Central memory CD8-positive, alpha-beta T cell (primary cell): ENCODE measurements at regions not wholly inside any gene's neighbourhood (a gene's known extent, or its start where the extent isn't known, plus 50 kb on each side); places are given as distances from the start of the nearest gene placed in this dataset.

Experiments used
- ATAC-seq: fragments of 150-1000 bp; cut with Tn5 transposase; replicated peaks from 2 replicates; pipeline ENCODE4 v1.10.0; 2022; ENCODE audit warnings: mild to moderate bottlenecking, moderate FRiP score, moderate number of reproducible peaks; ENCODE audit not compliant: poor library complexity, severe bottlenecking; ENCODE audit errors: extremely low read depth
- DNase-seq, 2 donors: peaks; one replicate each; pipeline ENCODE4 v3.0.0; 2021; ENCODE audit warnings: low spot score in 2 of 2
- H3K27ac Mint-ChIP-seq: one replicate; pipeline ENCODE4 v1.8.0; 2022; ENCODE audit warnings: low read depth, mild to moderate bottlenecking, moderate library complexity, mixed read lengths
- H3K27me3 Mint-ChIP-seq: one replicate; pipeline ENCODE4 v1.8.0; 2022; ENCODE audit warnings: mixed read lengths
- H3K36me3 Mint-ChIP-seq: one replicate; pipeline ENCODE4 v1.8.0; 2022; ENCODE audit warnings: mild to moderate bottlenecking, moderate library complexity, mixed read lengths; ENCODE audit not compliant: insufficient read depth
- H3K4me1 Mint-ChIP-seq: one replicate; pipeline ENCODE4 v1.8.0; 2022; ENCODE audit warnings: mixed read lengths
- H3K4me3 Mint-ChIP-seq: one replicate; pipeline ENCODE4 v1.8.0; 2022; ENCODE audit warnings: mild to moderate bottlenecking, moderate library complexity, mixed read lengths
- H3K9me3 Mint-ChIP-seq: one replicate; pipeline ENCODE4 v1.8.0; 2022; ENCODE audit warnings: mixed read lengths

DNA sequence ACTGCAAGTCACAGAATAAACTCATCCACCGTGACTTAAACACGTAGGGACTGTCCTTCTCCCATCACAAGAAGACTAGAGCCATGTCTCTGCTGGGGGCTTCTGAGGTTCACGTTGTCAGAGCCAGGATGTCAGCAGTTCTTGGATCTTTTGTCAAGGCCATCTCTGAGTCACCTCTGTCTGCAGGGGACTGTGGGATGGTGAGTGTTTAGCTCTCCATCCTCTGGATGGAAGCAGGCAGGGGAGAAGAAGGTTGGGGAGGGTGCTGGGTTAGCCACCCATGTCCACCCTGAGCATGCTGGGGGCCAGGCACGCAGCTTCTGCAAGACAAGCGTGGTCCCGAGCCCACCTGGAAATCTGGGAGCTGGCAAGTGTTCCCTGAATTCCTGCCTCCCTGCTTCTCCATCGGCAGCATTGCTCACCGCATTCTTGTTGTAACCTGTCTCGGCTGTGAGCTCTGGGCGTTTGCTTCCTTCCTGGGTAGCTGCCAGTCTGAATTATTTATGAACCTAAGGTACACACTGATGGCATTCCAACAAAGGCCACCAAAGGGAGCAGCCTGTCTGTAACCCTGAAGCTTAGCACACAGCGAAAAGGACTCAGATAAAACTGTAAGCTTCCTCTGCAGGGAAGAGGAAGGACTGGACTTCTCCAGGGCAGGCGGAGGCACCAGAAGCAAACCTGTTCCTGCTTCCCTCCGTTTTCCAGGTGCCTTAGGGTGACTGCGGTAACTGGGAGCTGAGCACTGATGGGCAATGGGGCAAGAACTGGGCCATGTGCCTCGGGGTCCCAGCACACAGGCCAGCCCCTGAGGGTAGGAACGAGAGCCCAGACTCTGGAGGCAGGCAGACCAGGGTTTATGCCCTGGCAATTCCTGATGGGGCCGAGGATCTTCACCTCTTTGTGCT lies 88.6 kb downstream of the RIPK4 start:
- Mint-ChIP-seq H3K4me1 (no peaks in the 10 kb centered on the region), H3K9me3 (no peaks in the 10 kb centered on the region), H3K36me3 (no peaks in the 10 kb centered on the region), H3K27ac (no peak overlapping the region), H3K4me3 (no peak overlapping the region), H3K27me3 (peaks cover 61% of the 10 kb centered on the region)
- no peak for ATAC-seq
- DNase-seq: no peak

DNA sequence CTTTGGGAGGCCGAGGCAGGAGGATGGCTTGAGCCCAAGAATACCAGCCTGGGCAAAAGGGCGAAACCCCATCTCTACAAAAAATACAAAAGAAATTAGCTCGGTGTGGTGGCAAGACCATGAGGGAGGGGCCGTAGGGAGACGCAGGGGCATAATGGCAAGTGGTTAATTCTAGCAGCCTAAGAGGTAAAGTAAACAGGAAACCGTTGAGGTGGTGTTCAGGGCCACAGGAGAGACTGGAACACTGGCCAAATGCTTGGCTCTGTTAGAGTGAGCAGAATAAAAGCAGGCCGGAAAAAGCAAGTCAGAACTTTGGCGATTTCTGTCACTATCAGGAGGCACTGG lies 89.2 kb downstream of the RIPK4 start:
- Mint-ChIP-seq H3K4me3 (no peak overlapping the region), H3K36me3 (no peaks in the 10 kb centered on the region), H3K9me3 (no peaks in the 10 kb centered on the region), H3K27ac (no peak overlapping the region), H3K4me1 (no peaks in the 10 kb centered on the region), H3K27me3 (peaks cover 55% of the 10 kb centered on the region)
- ATAC-seq (no peak), DNase-seq (no peak)

DNA sequence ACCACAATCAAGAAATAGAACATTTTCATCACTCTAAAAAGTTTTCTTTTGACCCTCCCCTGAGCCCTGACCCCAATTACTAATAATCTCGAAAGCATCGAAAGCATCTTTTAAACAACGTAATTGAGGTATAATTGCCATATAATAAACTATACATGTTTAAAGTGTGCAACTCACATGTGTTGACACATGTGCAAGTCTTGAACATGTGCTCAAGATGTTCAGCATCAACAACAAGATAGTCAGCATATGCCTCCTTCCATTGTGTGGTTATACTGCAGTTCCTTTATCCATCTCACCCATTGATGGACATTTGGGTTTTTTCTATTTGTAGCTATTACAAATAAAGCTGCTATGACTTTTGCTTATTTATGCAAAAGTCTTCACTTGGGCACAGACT lies 90.7 kb downstream of the RIPK4 start:
- H3K9me3 Mint-ChIP-seq: no peaks in the 10 kb centered on the region
- ATAC-seq (no peak), DNase-seq (no peak)
- no peak overlapping the region for H3K4me3 Mint-ChIP-seq
- peaks cover 40% of the 10 kb centered on the region for H3K27me3 Mint-ChIP-seq
- no peak overlapping the region for H3K27ac Mint-ChIP-seq
- H3K4me1 Mint-ChIP-seq: peaks cover 7% of the 10 kb centered on the region
- peaks cover 1% of the 10 kb centered on the region for H3K36me3 Mint-ChIP-seq

DNA sequence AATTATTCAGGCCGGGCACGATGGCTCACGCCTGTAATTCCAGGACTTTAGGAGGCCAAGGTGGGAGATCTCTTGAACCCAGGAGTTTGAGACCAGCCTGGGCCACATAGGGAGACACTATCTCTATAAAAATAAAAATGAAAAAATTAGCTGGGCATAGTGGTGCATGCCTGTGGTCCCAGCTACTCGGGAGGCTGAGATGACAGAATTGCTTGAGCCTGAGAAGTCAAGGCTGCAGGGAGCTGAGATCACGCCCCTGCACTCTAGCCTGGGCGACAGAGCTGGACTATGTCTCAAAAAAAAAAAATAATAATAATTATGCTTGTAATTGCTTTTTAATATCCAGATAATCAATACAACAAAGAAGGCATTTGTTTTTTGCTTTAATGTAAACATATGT lies 91.3 kb downstream of the RIPK4 start:
- Mint-ChIP-seq H3K36me3 (peaks cover 1% of the 10 kb centered on the region), H3K4me3 (no peak overlapping the region), H3K27ac (no peak overlapping the region), H3K27me3 (peaks cover 35% of the 10 kb centered on the region), H3K4me1 (peaks cover 10% of the 10 kb centered on the region), H3K9me3 (no peaks in the 10 kb centered on the region)
- no peak for ATAC-seq
- no peak for DNase-seq

DNA sequence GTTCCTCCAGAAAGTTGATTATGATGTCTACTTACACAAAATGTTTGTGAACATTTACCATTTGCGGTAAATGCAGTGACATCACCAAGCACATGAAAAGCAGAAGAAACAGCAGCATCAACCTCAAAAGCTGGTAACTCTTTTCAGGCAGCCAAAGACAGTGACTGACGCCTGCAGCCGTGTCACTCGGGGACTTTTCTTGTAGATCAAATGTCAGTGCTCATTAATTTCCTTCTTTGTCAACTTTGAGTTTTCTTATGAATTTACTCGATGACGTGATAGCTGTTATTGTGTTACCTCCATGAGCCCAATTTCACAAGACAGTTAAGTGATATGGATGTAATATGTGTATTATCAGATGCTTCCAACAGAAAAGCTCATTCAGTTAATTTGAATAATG lies 92.5 kb downstream of the RIPK4 start:
- H3K9me3 Mint-ChIP-seq: no peaks in the 10 kb centered on the region
- H3K36me3 Mint-ChIP-seq: peaks cover 1% of the 10 kb centered on the region
- peaks cover 32% of the 10 kb centered on the region for H3K27me3 Mint-ChIP-seq
- ATAC-seq: no peak
- peaks cover 10% of the 10 kb centered on the region for H3K4me1 Mint-ChIP-seq
- no peak for DNase-seq
- no peak overlapping the region for H3K4me3 Mint-ChIP-seq
- no peak overlapping the region for H3K27ac Mint-ChIP-seq

DNA sequence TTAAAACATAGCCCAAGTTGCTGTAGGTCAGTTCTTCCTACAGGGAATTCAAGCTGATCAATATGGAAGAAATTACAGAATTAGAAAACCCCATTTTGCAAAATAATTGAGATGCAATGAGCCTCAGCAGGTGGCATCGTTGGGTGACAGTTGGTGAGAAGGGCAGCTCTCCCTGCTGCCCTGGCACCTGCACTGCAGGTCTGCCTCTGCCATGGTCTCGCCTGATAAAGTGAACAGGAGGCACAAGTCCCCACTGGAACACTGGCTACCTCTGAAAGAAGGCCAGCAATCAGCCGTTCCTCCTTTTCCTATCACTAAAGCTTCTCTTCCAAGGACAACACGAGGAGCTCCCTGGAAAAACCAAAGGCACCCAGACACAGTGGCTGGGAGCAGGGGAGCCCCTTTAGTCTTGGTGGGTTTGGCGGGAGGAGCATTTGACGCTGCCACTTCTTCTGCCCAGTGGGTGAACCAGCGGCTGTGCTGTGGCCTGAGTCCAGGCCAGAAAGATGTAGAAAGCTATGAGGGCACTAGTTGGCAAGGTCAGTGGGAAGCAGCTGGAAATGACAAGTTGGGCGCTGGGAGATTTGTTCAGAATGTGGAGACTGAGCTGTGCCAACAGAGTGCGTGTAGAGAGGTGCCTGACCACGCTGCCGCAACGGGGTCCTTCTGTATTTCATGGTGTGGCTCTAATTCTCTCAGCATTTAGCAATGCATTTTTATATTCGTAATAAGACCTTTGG lies 93.1 kb downstream of the RIPK4 start:
- peaks cover 10% of the 10 kb centered on the region for H3K4me1 Mint-ChIP-seq
- H3K36me3 Mint-ChIP-seq: peaks cover 1% of the 10 kb centered on the region
- H3K27me3 Mint-ChIP-seq: peaks cover 28% of the 10 kb centered on the region
- H3K4me3 Mint-ChIP-seq: no peak overlapping the region
- DNase-seq (no peak), ATAC-seq (no peak)
- H3K9me3 Mint-ChIP-seq: no peaks in the 10 kb centered on the region
- no peak overlapping the region for H3K27ac Mint-ChIP-seq

DNA sequence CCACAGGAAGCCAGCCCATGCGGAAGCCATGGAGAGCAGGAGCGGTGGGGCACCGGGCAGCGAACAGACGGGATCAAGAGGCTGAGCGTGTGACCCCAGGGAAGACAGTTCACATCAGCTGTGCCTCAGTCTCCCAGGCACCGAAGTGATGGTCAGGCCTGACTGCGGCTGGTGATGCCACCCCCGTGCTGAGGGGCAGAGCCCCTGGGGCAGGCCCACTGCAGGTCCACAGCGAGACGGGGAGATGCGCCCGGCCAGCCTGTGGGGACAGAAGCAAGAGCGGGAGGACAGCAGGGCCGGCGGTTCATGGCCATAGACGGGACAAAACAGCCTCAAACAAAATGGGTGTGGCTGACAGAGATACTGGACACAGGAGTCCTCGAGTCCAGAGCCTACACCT lies 93.8 kb downstream of the RIPK4 start:
- Mint-ChIP-seq H3K9me3 (no peaks in the 10 kb centered on the region), H3K27me3 (peaks cover 28% of the 10 kb centered on the region), H3K27ac (no peak overlapping the region), H3K4me1 (peaks cover 10% of the 10 kb centered on the region), H3K36me3 (peaks cover 1% of the 10 kb centered on the region), H3K4me3 (no peak overlapping the region)
- ATAC-seq (no peak), DNase-seq (no peak)

DNA sequence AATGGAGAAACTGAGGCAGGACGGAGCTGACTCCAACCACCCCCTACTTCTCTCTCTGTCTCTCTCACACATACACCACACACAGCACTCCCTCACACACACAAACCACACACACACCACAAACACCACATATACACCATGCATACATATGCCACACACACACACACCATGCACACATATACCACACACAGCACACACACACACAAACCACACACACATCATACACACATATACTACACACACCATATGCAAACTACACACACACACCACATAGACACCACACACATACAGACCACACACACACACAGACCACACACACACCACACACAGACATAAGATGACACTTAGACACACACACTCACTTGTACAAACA lies 94.3 kb downstream of the RIPK4 start:
- ATAC-seq (no peak), DNase-seq (no peak)
- Mint-ChIP-seq H3K27me3 (peaks cover 24% of the 10 kb centered on the region), H3K36me3 (peaks cover 1% of the 10 kb centered on the region), H3K4me1 (peaks cover 10% of the 10 kb centered on the region), H3K9me3 (no peaks in the 10 kb centered on the region), H3K27ac (no peak overlapping the region), H3K4me3 (no peak overlapping the region)

DNA sequence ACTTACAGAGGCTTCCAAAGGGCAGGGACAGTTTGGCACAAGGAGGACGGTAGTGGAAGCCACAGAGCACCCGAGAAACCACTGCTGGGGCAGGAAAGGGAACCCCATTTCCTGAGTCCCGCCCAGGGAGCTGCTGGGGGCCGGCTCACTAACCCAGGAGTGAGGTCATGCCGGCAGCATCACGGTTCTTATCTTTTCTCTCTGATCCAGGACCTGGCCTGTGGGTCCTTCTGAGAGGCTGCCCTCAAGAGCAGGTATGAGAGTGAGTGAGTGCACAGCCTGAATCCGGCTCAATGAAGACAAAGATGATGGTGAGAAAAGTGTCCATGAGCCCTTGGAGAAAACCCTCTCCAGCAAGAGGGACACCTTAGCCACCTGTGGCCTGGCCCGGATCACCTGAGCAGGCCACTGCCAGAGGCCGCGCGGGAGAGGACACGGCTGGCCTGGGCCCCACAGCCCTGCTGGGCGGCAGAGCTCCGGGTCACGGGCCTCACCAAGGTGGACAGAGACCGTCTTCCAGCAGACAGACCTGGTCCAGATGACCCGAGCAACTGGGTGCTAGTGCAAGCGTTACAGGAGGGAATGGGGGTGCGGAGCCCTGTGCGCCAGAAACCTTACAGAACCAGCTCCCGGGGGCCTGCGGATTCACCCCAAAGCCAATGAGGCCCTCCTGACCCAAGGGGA lies 94.9 kb downstream of the RIPK4 start:
- DNase-seq (no peak), ATAC-seq (no peak)
- H3K27me3 Mint-ChIP-seq: peaks cover 19% of the 10 kb centered on the region
- H3K36me3 Mint-ChIP-seq: peaks cover 1% of the 10 kb centered on the region
- H3K9me3 Mint-ChIP-seq: no peaks in the 10 kb centered on the region
- peak overlapping the region; percentile 6 for H3K27ac Mint-ChIP-seq
- H3K4me1 Mint-ChIP-seq: peaks cover 10% of the 10 kb centered on the region
- H3K4me3 Mint-ChIP-seq: no peak overlapping the region

DNA sequence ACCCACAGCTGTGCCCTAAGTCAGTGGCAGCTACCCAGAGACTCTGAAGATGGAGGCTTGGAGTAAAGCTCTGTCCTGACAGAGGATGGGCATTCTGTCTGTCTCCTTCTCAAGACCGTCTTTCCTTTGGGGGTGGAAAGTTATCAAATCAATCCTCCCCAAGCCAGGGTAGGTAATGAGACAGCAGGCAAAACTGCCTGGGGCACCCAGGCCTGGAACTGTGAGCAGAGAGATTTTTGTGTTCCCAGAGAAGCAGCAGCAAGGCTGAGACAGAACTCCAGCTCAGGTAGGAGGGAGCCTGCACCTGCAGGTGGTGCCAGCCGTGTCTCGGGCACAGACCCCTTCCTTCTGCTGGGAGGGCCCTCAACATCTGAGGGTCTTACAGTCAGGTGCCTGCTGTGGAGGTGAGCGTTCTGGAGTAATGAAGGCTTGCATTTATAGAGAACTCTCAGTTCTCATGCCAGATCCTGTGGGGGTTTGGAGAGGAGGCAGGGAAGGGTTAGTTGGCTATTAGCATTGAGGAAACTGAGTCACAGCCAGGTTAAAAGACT lies 95.6 kb downstream of the RIPK4 start:
- H3K36me3 Mint-ChIP-seq: peaks cover 1% of the 10 kb centered on the region
- H3K4me3 Mint-ChIP-seq: no peak overlapping the region
- H3K9me3 Mint-ChIP-seq: no peaks in the 10 kb centered on the region
- DNase-seq (no peak), ATAC-seq (no peak)
- peak overlapping the region; percentile 6 for H3K27ac Mint-ChIP-seq
- peaks cover 19% of the 10 kb centered on the region for H3K27me3 Mint-ChIP-seq
- peaks cover 10% of the 10 kb centered on the region for H3K4me1 Mint-ChIP-seq

DNA sequence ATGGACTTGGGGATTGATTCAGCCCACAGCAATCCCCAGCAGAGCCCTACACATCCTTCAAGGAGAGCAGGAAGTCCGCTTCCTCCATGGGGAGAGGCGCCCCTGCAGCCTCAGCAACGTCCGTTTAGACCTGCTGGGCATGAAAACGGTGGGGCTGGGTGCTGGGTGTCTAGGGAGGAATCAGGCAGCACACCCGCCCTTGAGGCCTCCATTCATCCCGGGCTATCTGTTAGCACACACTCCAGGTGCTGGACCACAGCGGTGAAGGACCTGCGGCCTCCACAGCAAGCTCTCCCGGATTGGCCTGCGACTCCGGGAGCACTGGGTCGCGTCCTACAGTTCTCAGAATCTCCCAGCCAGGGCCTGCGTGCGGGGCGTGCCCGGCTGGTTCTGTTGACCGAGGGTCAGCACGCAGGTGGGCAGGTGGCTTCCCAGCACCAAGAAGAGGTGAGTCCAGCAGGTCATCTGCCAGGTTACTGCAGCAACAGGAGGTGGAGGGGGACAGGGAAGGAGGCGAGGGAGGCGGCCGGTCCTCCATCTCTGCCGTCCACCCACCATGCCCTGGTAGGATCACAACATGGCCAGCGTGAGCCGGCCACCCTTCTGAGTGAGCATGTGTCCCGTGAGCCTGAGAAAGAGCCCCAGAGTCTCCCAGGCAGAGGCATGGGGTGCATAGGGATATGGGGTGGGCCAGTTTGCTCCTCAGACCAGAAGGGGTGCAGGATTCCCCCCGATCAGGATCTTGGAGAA lies 96.6 kb downstream of the RIPK4 start:
- H3K36me3 Mint-ChIP-seq: peaks cover 1% of the 10 kb centered on the region
- no peak overlapping the region for H3K27ac Mint-ChIP-seq
- peaks cover 10% of the 10 kb centered on the region for H3K4me1 Mint-ChIP-seq
- ATAC-seq: no peak
- no peaks in the 10 kb centered on the region for H3K9me3 Mint-ChIP-seq
- no peak overlapping the region for H3K4me3 Mint-ChIP-seq
- H3K27me3 Mint-ChIP-seq: peaks cover 19% of the 10 kb centered on the region
- DNase-seq: no peak

DNA sequence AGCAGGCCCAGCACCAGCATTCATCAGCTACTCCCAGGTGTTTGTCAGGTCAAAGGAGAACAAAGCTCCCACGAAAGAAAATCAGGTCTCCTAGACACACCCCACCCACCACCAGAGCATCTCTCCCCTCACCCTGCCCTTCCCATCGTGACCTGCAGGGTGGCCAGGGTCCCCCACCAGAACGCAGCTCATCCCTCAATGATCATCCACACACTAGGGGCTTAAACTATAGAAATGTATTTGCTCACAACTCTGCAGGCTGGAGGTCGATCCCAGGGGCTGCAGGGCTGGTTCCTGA lies 97.4 kb downstream of the RIPK4 start:
- peaks cover 25% of the 10 kb centered on the region for H3K27me3 Mint-ChIP-seq
- H3K4me1 Mint-ChIP-seq: peaks cover 10% of the 10 kb centered on the region
- no peak for DNase-seq
- ATAC-seq: no peak
- H3K36me3 Mint-ChIP-seq: peaks cover 1% of the 10 kb centered on the region
- H3K4me3 Mint-ChIP-seq: no peak overlapping the region
- H3K9me3 Mint-ChIP-seq: no peaks in the 10 kb centered on the region
- H3K27ac Mint-ChIP-seq: no peak overlapping the region
